Retinal pigment epithelial cell (primary cell): ENCODE measurements at regions not wholly inside any gene's neighbourhood (a gene's known extent, or its start where the extent isn't known, plus 50 kb on each side); places are given as distances from the start of the nearest gene placed in this dataset.

Experiments used
- DNase-seq: peaks from one replicate; pipeline ENCODE4 v3.0.0-alpha.2; 2010; ENCODE audit warnings: low read depth
- H3K4me3 ChIP-seq: 2 replicates; pipeline ENCODE4 v1.5.1; 2011; ENCODE audit warnings: mild to moderate bottlenecking, low read length, control low read depth, moderate library complexity
- TF ChIP-seq, protein P1 (sequence below): conservative IDR thresholded peaks from 2 replicates; pipeline ENCODE4 v1.5.1; 2011; ENCODE audit warnings: low read depth, low read length, control low read depth, inconsistent platforms

DNA sequence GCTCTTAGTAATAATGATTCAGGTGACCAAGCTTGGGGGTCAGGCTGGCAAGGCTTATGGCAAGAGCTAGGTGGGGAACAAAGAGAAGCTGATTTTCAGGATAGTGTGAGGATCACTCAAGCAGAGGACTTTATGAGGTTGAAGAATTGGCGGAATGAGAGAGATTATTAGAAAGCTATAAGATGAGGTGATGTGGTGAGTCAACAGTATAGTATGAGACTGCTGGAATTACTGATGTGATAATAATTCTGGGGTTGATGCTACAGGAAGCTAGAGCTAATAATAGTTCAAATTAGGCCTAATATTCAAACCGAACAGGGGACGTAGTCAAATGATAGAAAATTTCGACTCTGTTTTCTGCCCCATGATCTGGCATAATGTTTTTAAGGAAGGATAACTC is 2115.3 kb upstream of the PIK3C3 start:
- no peak overlapping the region for H3K4me3 ChIP-seq
- TF ChIP-seq, protein P1, sequence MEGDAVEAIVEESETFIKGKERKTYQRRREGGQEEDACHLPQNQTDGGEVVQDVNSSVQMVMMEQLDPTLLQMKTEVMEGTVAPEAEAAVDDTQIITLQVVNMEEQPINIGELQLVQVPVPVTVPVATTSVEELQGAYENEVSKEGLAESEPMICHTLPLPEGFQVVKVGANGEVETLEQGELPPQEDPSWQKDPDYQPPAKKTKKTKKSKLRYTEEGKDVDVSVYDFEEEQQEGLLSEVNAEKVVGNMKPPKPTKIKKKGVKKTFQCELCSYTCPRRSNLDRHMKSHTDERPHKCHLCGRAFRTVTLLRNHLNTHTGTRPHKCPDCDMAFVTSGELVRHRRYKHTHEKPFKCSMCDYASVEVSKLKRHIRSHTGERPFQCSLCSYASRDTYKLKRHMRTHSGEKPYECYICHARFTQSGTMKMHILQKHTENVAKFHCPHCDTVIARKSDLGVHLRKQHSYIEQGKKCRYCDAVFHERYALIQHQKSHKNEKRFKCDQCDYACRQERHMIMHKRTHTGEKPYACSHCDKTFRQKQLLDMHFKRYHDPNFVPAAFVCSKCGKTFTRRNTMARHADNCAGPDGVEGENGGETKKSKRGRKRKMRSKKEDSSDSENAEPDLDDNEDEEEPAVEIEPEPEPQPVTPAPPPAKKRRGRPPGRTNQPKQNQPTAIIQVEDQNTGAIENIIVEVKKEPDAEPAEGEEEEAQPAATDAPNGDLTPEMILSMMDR: no peak
- DNase-seq: peak; percentile 65

DNA sequence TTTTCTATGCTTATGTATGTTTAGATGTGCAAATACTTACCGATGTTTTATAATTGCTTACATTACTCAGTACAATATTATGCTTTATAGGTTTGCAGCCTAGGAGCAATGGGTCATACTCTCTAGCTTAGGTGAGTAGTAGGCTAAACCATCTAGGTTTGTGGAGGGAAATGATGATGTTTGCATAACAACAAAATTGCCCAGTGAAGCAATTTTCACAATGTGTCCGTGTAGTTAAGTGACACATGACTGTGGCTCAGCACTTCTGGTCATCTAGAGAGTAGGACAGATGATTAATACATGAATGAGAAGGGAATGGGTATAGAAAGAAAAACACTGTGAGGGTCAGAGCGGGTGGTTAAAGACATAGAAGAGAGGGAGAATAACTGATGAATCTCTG is 2116.2 kb upstream of the PIK3C3 start:
- TF ChIP-seq, protein P1: no peak
- H3K4me3 ChIP-seq: no peak overlapping the region

DNA sequence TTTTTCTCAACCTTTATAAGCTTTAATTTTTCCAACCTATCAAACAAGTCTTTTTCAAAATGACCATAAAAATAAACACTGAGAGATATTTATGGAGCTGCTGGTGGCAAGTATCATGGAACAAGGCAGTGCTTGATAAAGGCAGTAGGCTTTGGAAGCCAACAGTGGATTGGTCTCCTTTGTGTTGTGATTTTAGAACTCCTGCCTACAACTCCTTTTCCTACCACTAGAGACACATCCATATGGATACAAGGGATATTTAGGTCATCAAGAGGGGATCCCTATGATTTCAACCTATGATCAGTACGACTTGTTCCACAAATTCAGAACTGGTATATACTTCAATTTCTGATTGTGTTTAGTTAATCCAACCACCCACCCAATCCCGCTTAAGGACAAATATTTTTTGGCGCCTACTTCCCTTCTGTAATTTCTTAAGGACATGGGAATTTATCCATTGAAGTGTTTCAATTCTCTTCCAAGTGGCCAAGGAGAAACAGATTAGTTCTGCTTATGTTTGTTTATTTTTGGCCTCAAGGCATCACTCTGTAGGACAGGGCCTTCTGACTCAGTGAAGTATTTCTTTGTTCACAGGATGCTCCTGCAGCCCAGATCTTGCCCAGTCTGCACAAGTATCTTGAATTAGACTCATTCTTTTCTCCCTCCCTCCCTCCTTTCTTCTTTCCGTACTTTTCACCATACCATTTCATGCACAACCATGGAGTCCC is 2119.6 kb upstream of the PIK3C3 start:
- DNase-seq: no peak
- TF ChIP-seq, protein P1: no peak
- no peak overlapping the region for H3K4me3 ChIP-seq

More for the DNA sequence above, 2116.2 kb upstream of the PIK3C3 start:
- no peak for DNase-seq

DNA sequence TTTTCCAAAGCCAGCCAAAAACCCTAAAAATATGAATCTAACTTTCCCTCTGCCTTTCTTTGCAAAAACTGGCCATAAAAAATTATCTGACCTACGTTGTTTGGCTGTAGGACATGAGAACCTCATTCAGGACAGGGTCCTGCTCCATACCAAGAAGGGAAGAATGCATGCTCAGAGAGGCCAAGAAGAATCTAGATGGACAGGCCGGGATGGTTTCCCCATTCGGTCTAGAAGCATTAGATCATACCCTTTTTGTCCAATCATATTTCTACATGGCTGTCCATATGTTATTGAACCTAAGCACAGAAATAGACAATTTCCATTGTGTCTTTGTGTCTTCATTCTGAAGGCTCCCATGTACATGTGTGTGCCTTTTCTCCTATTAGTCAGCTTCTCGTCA is 2120.4 kb upstream of the PIK3C3 start:
- no peak overlapping the region for H3K4me3 ChIP-seq
- TF ChIP-seq, protein P1: no peak
- DNase-seq: no peak

DNA sequence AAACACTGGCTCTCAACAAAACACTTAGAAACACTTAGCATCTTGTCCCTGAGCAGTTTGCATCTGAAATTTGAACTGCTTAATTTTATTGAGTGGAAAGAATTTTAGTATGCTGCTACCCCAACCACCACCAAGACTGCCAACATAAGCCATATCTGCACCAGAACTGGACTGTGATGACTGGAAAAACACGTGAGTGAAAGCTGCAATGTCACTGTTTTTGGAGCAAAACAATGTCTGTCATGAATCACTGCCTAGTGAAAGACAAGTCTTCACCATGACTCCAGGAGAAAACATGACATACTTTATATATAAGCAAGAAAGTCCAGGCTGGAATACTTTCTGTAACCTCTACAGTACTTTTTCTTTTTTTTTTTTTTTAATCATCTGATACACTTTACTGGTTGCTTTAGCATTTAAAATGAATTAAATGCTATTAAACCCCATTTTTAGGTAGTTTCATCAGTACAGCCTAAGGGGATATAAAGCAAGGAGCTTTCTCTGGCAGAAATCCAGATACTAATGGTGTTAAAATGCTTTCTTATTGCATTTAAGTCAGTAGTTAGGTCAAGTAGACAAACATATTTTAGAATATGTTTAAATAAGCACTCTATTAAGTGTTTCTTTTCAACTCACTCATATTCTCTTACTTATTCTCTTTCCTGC is 2129.4 kb upstream of the PIK3C3 start:
- TF ChIP-seq, protein P1: no peak
- no peak overlapping the region for H3K4me3 ChIP-seq
- DNase-seq: no peak

DNA sequence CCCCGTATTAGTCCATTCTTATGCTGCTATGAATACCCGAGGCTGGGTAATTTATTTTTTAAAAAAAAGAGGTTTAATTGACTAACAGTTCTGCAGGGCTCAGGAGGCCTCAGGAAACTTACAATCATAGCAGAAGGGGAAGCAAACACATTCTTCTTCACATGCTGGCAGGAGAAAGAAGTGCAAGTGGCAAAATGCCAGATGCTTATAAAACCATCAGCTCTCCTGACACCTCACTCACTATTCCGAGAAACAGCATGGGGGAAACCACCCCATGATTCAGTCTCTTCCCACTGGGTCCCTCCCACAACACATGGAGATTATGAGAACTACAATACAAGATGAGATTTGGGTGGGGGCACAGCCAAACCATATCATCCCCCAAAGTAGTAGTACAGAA is 2148.5 kb upstream of the PIK3C3 start:
- DNase-seq: peak; percentile 6
- H3K4me3 ChIP-seq: no peak overlapping the region
- TF ChIP-seq, protein P1: no peak

DNA sequence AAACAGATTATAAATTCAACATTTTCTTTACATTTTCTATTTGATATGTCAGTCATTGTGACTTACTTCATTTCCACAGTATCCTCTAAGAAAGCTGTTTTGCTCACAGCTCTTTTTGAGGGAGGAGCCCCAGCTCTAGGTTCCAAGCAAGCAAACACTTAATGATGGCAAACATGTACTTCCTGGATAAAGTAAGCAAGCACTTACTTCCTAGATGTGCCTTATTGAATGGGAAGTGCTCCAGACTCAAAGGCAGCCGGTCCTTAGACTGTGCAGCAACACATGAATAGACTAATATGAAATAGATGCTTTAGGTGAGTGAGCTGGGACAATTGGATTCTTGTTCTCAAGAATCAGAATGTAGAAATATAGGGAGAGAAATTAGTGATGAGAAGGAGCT is 2149.8 kb upstream of the PIK3C3 start:
- TF ChIP-seq, protein P1: no peak
- no peak overlapping the region for H3K4me3 ChIP-seq
- DNase-seq: no peak
